T1000 (cell line): ENCODE measurements at regions not wholly inside any gene's neighbourhood (a gene's known extent, or its start where the extent isn't known, plus 50 kb on each side); places are given as distances from the start of the nearest gene placed in this dataset.
"Not testable (repeated sequence)": the region's sequence is repeated elsewhere in the genome, so short reads cannot be mapped to it uniquely, and the experiment has no call there.

Experiments
- DNase-seq: peaks from one replicate; lab custom pipeline; 2025; ENCODE audit warnings: mixed read lengths; lab: John Stamatoyannopoulos, UW

- DNase-seq: no peak
These were observed 116.0 kb downstream of the BUB3 start for GRCh38 chr10:123270221-123270620.

GRCh38 chr10:123270806-123271205 is 116.6 kb downstream of the BUB3 start:
- no peak for DNase-seq

GRCh38 chr10:123272171-123272570 is 118.0 kb downstream of the BUB3 start:
- DNase-seq: no peak

DNA sequence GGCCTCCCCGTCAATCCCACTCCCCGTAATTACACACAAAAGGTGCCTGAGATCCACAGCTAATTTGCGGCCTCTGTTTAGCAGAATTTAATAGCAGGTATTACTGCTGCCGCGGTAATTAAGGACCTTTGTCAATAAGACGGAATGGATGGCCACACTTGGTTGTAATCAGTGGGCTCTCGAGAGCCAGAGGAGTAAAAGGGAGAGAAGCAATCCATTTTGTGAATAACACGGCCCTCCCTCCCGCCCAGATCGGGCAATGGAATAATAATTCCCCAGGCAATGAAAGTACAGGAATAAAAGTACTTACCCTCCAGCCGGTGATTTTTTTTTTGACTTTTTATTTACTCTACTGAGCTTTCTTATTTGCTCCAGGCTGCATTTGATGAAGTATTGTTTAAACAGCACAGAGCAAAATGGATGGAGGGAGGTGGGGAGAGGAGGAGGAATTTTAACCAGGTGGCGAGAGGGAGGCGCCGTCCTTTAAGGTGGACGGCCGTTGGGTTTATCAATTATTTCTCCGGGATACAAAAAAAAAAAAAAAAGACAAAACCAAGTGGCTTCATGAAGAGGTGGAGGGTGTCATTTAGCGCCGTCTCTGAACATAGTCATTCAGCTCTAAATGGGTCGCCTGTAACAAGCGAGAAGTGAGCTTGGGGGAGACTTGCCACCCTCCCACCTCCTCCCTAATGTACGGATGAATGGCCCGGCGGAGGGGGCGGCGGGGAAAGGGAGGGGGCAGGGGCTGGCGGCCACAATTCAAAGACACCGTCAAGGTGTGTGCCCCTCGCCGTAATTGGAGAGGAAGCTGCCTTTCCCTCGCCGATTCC is 120.3 kb downstream of the BUB3 start:
- no peak for DNase-seq

- DNase-seq: no peak
These were observed 120.9 kb downstream of the BUB3 start for GRCh38 chr10:123275136-123275564.

GRCh38 chr10:123278445-123278844 is 124.2 kb downstream of the BUB3 start:
- no peak for DNase-seq

DNA sequence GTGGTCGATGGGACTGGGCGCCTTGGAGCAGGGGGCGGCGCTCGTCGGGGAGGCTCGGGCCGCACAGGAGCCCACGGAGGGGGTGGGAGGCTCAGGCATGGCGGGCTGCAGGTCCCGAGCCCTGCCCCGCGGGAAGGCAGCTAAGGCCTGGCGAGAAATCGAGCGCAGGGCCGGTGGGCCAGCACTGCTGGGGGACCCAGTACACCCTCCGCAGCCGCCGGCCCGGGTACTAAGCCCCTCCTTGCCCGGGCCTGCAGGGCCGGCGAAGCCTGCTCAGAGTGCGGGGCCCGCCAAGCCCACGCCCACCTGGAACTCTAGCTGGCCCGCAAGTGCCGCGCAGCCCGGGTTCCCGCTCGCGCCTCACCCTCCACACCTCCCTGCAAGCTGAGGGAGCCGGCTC is 129.2 kb downstream of the BUB3 start:
- not testable (repeated sequence) for DNase-seq

DNA sequence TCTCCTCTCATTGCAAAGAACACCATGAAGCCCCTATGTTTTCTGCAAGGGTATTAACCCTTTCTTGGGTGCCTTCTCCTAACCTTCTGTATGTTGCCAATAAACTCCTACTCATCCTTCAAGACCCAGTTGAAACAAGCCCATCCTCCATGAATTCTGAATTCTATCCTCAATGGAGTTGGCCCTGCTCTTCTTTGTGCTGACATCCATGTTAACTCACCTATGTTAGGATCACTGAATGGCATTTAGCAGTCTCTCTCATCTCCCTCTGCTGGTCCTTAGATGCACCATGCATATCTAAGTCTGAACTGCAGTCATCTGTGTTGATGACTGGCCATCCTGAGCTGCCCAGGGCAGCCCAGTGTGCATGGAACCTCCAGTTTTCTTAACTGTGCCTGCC is 129.8 kb downstream of the BUB3 start:
- DNase-seq: no peak

- no peak for DNase-seq
These were observed 133.5 kb downstream of the BUB3 start for GRCh38 chr10:123287594-123288247.

GRCh38 chr10:123289432-123289831 is 135.2 kb downstream of the BUB3 start:
- DNase-seq: no peak

- no peak for DNase-seq
These were observed 139.9 kb downstream of the BUB3 start for GRCh38 chr10:123294109-123294508.

DNA sequence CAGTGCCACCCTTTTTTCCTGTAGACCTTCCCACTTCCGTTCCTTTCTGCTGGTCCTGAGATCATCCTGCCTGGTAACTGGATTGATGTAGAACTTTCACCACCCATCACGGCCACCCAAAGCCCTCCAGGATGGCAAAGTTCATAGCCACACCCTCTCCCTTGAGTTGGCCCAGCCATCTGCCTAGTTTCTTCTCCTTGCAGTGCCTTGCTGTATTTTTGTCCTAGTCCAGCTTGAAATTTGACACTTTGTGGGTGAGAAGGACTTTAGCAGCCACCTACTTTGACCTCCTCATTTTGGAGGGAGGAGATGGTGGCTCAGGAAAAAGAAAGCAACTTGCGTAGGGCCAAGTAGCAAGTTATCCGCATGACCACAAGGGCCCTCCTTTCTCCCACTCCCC is 140.7 kb downstream of the BUB3 start:
- DNase-seq: no peak

GRCh38 chr10:123295644-123296043 is 141.4 kb downstream of the BUB3 start:
- DNase-seq: no peak

DNA sequence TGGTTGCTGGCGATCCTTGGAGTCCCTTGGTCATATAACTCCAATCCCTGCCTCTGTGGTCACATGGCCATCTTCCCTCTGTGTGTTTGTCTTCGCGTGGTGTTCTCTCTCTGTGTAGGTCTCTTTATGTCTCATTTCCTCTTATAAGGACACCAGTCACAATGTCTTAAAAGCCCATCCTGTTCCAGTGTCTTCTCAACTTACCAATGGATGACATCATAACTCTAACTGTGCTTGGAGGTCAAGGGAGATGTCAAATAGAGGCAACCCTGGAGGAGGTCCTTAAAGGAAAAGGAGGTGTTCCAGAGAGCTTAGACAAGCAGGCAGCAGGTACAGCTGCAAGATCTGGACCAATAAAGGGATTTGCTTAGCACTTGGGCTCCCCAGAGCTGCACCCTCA is 143.0 kb downstream of the BUB3 start:
- no peak for DNase-seq

DNA sequence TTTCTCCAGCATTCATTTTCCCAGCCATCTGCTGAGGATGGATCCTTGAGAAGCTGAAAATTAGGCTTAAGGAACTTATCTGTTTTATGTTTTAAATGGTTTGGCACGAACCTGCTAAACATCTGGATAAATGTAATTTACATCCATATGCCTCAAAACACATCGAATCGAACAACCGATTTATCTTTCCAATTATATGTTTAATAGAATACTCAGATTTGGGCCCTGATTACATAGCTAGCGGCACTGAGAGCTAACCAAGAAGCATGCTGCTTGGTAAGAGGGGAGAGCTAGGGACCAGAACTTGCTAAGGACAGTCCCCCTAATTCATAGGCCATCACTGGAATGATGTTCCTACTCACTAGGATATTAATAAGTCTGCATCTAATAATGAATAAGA is 144.4 kb downstream of the BUB3 start:
- DNase-seq: no peak

DNA sequence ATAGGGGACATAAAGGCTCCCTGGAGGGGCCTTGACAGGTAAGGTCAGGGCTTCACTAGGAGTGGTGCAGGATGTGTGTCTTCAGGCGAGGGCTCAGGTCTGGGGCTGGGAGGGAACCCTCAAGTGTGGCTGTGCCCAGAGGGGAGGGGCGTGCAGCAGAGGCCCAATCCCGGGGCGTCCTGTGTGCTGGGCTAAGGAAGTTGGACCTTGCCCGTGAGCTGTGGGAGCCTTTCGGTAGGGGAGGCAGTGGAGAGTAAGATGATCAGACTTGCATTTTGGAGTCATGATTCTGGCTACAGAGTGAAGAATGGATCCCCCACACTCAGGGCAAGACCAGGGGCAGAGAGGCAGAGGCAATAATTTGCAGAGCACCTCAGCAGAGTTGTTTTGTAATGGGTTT is 145.4 kb downstream of the BUB3 start:
- DNase-seq: no peak

GRCh38 chr10:123301077-123301857 is 147.1 kb downstream of the BUB3 start:
- DNase-seq: peak; percentile 8

- no peak for DNase-seq
These were observed 149.6 kb downstream of the BUB3 start for GRCh38 chr10:123303581-123304337.

GRCh38 chr10:123305671-123306070 is 151.5 kb downstream of the BUB3 start:
- DNase-seq: no peak

GRCh38 chr10:123306290-123306689 is 152.1 kb downstream of the BUB3 start:
- no peak for DNase-seq

- DNase-seq: no peak
These were observed 155.5 kb downstream of the BUB3 start for GRCh38 chr10:123309731-123310130.

DNA sequence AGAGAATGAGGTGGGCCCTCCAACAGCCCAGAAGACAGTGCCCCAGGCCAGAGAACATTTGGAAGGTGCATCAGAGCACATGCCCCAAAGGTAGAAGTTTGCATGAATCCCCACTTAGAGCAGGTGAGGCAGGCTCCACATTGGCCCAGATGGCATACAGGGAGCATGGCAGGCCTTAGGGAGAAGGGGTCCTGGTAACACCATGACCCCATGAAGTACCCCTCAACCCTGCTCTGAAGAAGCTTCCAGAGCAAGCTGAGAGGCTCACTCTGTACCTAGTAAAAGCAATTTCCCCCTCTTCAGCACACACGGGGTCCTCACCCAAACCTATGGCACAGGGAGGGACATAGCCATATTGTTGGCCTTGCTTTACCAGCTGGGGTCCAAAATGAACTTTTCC is 162.6 kb downstream of the BUB3 start:
- DNase-seq: no peak
